ENCODE measurements at regions not wholly inside any gene's neighbourhood (a gene's known extent, or its start where the extent isn't known, plus 50 kb on each side); places are given as distances from the start of the nearest gene placed in this dataset.
A peak's percentile ranks its signal among the peaks of the same experiment; 100 is the strongest.

GRCh38 chrX:38939067-38939466 lies 137.8 kb downstream of the MID1IP1 start:
- DNase-seq (peak; percentile 55), ATAC-seq (ENCODE audit: low read depth) (no peak)
- H3K4ac ChIP-seq (ENCODE audit: low read depth, low read length), result no peak overlapping the region
- H3K18ac ChIP-seq (ENCODE audit: low read depth, low read length), result no peak overlapping the region
- no peak overlapping the region for H4K5ac ChIP-seq (ENCODE audit: low read depth, low read length)
- H3K4me2 ChIP-seq (ENCODE audit: low read depth, low read length), result no peak overlapping the region
- H3K36me3 ChIP-seq (ENCODE audit: control insufficient read depth, insufficient read depth, low read length), result no peaks in the 10 kb centered on the region
- H4K91ac ChIP-seq (ENCODE audit: insufficient read depth, low read depth, low read length), result no peak overlapping the region
- H4K20me1 ChIP-seq (ENCODE audit: insufficient read depth, low read length), result no peaks in the 10 kb centered on the region
- no peak overlapping the region for H2BK120ac ChIP-seq (ENCODE audit: low read depth, low read length)
- WGBS, 2 experiments (ENCODE audit: extremely low coverage in 2 of 2, insufficient read length in 1 of 2), result no CpG with 5 or more reads among the region's 1 CpG
- H3K9me1 ChIP-seq (ENCODE audit: insufficient read depth, low read length), result no peaks in the 10 kb centered on the region
- H3K4me1 ChIP-seq (ENCODE audit: control insufficient read depth, insufficient read depth, low read length), result no peaks in the 10 kb centered on the region
- in situ Hi-C loops (cut with MboI; ENCODE audit: low sequenced_read_pairs), result no loop called here
- TF ChIP-seq BHLHE40 (IDR thresholded peaks at IDR 0.05; ENCODE audit: low read depth, low read length) (no peak), NFE2L2 (IDR thresholded peaks at IDR 0.05; ENCODE audit: low read depth, low read length) (no peak), CEBPB (IDR thresholded peaks at IDR 0.05; ENCODE audit: low read depth, low read length) (0 out of 2 replicates have a peak, but pooled peaks have one; percentile 8)
- no peak overlapping the region for H2BK15ac ChIP-seq (ENCODE audit: low read depth, low read length)
- CTCF ChIA-PET, result no interaction called here
- peaks cover 3% of the 10 kb centered on the region; the same call in 1 of the 2 replicates for H3K27me3 ChIP-seq (ENCODE audit: control insufficient read depth, insufficient read depth, low read length)
- intact Hi-C loops (cut with micrococcal nuclease), result no loop called here
- H2AK5ac ChIP-seq (ENCODE audit: low read depth, low read length), result no peak overlapping the region
- no peak overlapping the region for H2BK20ac ChIP-seq (ENCODE audit: low read depth, low read length)
- H3K4me3 ChIP-seq (ENCODE audit: insufficient read depth, low read depth, low read length), result no peak overlapping the region
- no peak overlapping the region for H4K8ac ChIP-seq (ENCODE audit: low read depth in 2 of 2, low read length in 2 of 2)
- no peak overlapping the region for H3K9ac ChIP-seq (ENCODE audit: low read depth, low read length)
- no peak overlapping the region for H2AFZ ChIP-seq (replicated peaks; ENCODE audit: low read length, poor library complexity)
- no peak overlapping the region for H3K14ac ChIP-seq (replicated peaks; ENCODE audit: low read depth, low read length)
- dilution Hi-C loops (cut with HindIII; ENCODE audit: low sequenced_read_pairs, unreplicated experiment), result no loop called here
- H3K9me3 ChIP-seq (ENCODE audit: control insufficient read depth, insufficient read depth, low read length), result peaks cover 4% of the 10 kb centered on the region; the same call in 1 of the 2 replicates
- no peaks in the 10 kb centered on the region for H3K79me1 ChIP-seq (ENCODE audit: low read depth in 1 of 2, low read length in 2 of 2)
- H2BK5ac ChIP-seq (ENCODE audit: low read depth, low read length, poor library complexity, severe bottlenecking), result no peak overlapping the region
- BruUV-seq (replicated peaks), result no TSS peak
- H3K56ac ChIP-seq (ENCODE audit: extremely low read depth, insufficient read depth, low read length), result no peak overlapping the region
- H3K23ac ChIP-seq (ENCODE audit: low read depth, low read length), result no peak overlapping the region
- H3K27ac ChIP-seq (ENCODE audit: insufficient read depth, low read length), result no peak overlapping the region
- no peak overlapping the region for H2AK9ac ChIP-seq (replicated peaks; ENCODE audit: low read depth, low read length, poor library complexity)
- POLR2A ChIA-PET (ENCODE audit: unreplicated experiment), result no interaction called here

Measured in IMR-90 (cell line).